NCI-H1930 (cell line): ENCODE measurements at regions not wholly inside any gene's neighbourhood (a gene's known extent, or its start where the extent isn't known, plus 50 kb on each side); places are given as distances from the start of the nearest gene placed in this dataset.
A peak's percentile ranks its signal among the peaks of the same experiment; 100 is the strongest.
"Not testable (repeated sequence)": the region's sequence is repeated elsewhere in the genome, so short reads cannot be mapped to it uniquely, and the experiment has no call there.

ENCODE experiments used
- DNase-seq, 2 experiments: peaks; one replicate each; lab custom pipeline; 2025; lab: John Stamatoyannopoulos, UW

DNA sequence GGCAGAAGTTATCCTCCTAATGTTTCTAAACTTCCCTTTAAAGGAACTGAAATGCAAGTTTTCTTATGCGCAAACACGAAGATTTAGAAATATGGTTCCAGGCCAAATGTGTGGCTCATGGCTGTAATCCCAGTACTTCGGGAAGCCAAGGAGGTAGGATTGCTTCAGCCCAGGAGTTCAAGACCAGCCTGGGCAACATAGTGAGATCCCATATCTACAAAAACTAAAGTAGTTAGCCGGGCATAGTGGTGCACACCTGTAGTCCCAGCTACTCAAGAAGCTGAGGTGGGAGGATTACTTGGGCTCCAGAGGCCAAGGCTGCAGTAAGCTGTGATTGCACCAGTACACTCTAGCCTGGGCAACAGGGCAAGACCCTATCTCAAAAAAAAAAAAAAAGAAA lies 95.8 kb upstream of the SCAF8 start:
- DNase-seq = no peak

- no peak for DNase-seq
Observed at GRCh38 chr6:154638369-154638768, 94.8 kb upstream of the SCAF8 start.

DNA sequence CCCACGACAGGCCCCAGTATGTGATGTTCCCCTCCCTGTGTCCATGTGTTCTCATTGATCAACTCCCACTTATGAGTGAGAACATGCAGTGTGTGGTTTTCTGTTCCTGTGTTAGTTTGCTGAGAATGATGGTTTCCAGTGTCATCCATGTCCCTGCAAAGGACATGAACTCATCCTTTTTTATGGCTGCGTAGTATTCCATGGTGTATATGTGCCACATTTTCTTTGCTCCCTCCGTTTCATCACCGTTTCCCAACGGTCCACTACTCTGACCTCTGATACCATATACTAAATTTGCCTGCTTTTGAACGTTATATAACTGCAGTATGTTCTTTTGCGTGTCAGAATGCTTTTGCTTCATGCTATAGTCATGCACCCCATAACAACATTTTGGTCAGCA lies 94.0 kb upstream of the SCAF8 start:
- DNase-seq = not testable (repeated sequence)

- DNase-seq = no peak
Observed at GRCh38 chr6:154648188-154648887, 84.9 kb upstream of the SCAF8 start.

DNA sequence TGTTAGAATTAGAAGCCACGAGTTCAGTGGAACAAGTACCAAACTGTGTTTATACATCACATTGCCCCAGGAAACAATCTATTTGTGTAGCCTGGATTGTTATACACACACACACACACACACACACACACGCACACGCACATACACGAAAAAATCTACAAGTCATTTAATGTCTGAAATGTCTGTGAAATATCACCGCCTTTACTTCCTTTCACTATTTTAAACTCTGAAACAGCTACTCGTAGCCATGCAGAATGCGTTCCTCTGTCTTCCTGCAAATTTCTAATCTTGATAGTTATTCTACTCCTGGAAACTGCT lies 84.4 kb upstream of the SCAF8 start:
- DNase-seq = no peak

DNA sequence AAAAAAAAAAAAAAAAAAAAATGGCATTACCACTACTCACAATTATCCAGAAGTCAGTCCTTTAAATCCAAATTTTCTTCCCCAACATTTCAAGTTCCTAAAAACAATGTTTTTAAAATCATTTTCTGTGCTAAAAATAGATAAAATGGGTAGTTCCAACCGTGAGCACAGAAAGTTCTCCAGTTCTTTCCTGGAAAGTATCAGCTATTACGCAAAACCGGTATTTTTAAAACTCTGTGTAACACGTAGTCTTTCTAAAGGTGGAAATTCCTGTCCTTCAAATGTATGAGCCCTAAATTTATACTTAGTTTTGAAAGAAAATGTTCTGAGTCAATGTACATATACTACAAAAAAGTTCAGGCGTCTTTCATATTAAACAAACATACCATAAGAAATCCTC lies 83.5 kb upstream of the SCAF8 start:
- no peak for DNase-seq

DNA sequence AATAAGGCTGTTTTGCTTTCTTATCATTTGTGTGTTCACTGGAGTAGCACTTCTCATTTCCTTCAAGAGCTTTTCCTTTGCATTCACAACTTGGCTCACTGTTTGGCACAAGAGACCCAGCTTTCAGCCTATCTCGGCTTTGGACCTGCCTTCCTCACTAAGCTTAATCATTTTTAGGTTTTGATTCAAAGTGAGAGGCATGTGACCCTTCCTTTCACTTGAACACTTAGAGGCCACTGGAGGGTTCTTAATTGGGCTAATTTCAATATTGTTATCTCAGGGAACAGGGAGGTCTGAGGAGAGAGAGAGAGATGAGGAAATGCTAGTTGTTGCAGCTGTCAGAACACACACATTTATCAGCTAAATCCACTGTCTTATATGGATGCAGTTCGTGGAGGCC lies 82.9 kb upstream of the SCAF8 start:
- DNase-seq = no peak

GRCh38 chr6:154651656-154652055 lies 81.6 kb upstream of the SCAF8 start:
- DNase-seq = no peak

GRCh38 chr6:154653385-154653784 lies 79.8 kb upstream of the SCAF8 start:
- no peak for DNase-seq

GRCh38 chr6:154653853-154654252 lies 79.4 kb upstream of the SCAF8 start:
- no peak for DNase-seq

- no peak for DNase-seq
Observed at GRCh38 chr6:154656660-154657059, 76.6 kb upstream of the SCAF8 start.

DNA sequence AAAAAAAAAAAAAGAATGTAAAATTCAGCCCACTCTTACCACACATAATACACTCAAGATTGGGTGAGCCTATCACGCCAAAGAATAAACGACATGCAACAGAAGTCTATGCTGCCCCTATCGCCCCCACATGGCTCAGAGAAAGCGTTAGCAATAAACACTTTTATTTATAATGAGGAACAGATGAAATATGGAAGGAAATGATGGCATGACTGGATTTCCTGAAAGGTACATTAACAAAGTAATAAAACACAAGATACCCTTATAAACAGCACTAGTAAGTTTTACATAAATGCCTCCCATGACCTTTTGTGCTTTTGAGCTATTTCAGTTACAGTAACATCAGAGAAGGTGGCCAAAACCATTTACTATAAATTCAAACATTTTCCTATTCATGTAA lies 71.4 kb upstream of the SCAF8 start:
- DNase-seq = no peak

DNA sequence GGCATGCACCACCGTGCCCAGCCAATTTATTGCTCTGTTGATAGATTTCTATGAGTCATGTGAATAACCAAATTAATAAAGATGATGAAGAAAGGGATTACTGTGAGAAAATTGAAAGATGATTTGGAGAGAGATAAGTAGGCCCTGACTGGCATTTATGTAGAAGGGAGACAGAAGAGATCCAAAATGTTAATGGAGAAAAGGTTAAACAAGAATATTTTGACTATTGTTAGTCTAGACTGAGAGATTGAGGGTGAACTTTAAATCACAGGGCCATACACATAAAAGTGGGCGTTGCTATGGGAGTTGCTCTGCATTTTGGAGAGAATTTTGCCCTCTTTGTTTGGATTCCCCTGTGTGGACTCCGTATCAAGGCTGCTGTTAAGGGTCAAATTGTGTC lies 68.9 kb upstream of the SCAF8 start:
- DNase-seq = no peak

DNA sequence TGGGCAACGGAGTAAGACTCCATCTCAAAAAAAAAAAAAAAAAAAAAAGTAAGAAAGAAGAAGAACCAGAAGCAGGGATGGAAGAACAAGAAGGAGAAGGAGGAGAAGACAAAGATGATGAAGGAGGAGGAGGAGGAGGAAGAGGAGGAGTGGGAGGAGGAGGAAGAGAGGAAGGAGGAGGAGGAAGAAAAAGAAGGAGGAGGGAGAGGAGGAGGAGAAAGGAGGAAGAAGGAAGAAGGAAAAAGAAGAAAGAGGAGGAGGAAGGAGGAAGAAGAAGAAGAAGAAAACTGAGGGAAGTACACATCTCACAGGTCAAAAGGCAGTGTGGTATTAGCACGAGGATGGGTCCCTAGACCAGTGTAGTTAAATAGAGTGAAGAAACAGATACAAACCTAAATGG lies 65.1 kb upstream of the SCAF8 start:
- DNase-seq = no peak

- no peak for DNase-seq
Observed at GRCh38 chr6:154672086-154672485, 61.1 kb upstream of the SCAF8 start.

DNA sequence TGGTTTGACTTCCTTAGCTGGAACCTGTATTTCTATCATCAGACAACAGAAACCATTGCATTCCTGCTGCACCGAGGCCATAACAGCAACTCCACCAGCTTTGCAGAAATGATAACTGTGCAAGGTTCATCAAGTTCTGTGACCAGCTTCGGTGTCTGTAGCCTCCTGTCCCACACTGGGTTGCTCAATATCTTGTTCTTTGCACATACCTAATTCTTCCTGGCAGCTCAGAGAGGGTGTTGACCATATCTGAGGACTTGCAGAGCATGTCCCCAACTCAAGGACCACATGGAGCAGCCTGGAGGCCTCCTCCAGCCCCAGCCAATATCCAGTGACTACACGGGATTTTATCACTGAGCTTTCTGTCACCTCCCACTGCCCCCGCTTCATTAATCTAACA lies 59.3 kb upstream of the SCAF8 start:
- DNase-seq = no peak

DNA sequence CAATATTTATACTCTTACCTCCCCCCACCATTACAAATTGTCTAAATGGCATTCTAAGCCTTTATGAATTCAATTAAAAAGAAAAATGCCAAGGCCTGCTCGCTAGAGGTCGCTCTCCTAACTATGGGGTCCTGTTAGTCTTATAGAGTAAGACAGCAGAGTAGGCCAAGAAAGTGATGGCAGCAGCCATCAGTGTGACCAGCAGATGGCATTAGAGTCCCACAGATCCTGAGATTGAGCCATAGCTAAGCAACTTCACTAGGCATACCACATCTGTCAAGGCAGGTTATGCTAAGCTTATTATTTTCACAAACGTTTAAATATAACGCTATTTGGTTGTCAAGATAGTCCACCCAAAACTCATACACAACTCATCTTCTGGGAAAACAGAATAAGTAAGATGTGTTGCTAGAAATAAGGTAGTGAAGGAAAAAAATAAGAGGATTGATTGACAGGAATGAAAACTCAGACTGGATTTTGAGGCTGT lies 57.6 kb upstream of the SCAF8 start:
- peak; percentile 74 to 81 for DNase-seq

DNA sequence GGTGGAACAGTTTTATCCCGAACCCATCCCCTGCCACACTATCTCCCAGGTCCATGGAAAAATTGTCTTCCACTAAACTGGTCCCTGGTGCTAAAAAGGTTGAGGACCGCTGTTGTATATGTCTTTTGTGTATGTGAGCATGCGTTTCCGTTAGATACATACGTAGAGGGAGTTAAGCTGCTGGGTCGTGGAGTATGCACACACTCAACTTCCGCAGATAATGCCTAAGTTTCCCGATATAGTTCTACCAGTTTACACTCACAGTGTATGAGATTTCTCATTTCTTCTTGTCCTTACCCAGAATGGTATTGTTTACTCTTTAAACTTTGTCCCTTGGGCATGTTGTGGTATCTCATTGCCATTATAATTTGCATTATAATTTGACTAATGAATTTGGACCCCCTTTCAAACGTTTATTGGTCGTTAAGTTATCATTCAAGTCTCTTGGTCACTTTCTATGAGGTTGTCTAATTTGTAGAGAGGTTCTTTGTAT lies 50.5 kb upstream of the SCAF8 start:
- DNase-seq = no peak
